GM19452 (cell line): ENCODE measurements at regions not wholly inside any gene's neighbourhood (a gene's known extent, or its start where the extent isn't known, plus 50 kb on each side); places are given as distances from the start of the nearest gene placed in this dataset.
"Not testable (repeated sequence)": the region's sequence is repeated elsewhere in the genome, so short reads cannot be mapped to it uniquely, and the experiment has no call there.

ENCODE experiments used
- ATAC-seq: cut with Tn5 transposase; IDR thresholded peaks from one replicate; pipeline ENCODE4 v1.9.1; 2021; ENCODE audit not compliant: unreplicated experiment

GRCh38 chr18:79579807-79580497 lies 99.7 kb upstream of the CTDP1 start:
- no peak for ATAC-seq

- ATAC-seq = no peak
These were observed 99.0 kb upstream of the CTDP1 start for GRCh38 chr18:79580498-79581171.

- ATAC-seq = no peak
These were observed 98.2 kb upstream of the CTDP1 start for GRCh38 chr18:79581406-79581805.

- no peak for ATAC-seq
These were observed 97.7 kb upstream of the CTDP1 start for GRCh38 chr18:79581911-79582310.

GRCh38 chr18:79582978-79583377 lies 96.6 kb upstream of the CTDP1 start:
- no peak for ATAC-seq

- no peak for ATAC-seq
These were observed 96.2 kb upstream of the CTDP1 start for GRCh38 chr18:79583426-79583825.

- ATAC-seq = no peak
These were observed 95.6 kb upstream of the CTDP1 start for GRCh38 chr18:79583984-79584401.

- no peak for ATAC-seq
These were observed 94.9 kb upstream of the CTDP1 start for GRCh38 chr18:79584491-79585394.

- ATAC-seq = no peak
These were observed 93.9 kb upstream of the CTDP1 start for GRCh38 chr18:79585395-79586370.

- no peak for ATAC-seq
These were observed 93.0 kb upstream of the CTDP1 start for GRCh38 chr18:79586436-79587225.

GRCh38 chr18:79587226-79587741 lies 92.3 kb upstream of the CTDP1 start:
- ATAC-seq = no peak

- ATAC-seq = no peak
These were observed 91.6 kb upstream of the CTDP1 start for GRCh38 chr18:79587779-79588635.

GRCh38 chr18:79588636-79589481 lies 90.7 kb upstream of the CTDP1 start:
- no peak for ATAC-seq

- ATAC-seq = no peak
These were observed 90.0 kb upstream of the CTDP1 start for GRCh38 chr18:79589601-79590091.

- no peak for ATAC-seq
These were observed 89.2 kb upstream of the CTDP1 start for GRCh38 chr18:79590191-79591031.

GRCh38 chr18:79591032-79591308 lies 88.6 kb upstream of the CTDP1 start:
- no peak for ATAC-seq

GRCh38 chr18:79592684-79593083 lies 86.9 kb upstream of the CTDP1 start:
- not testable (repeated sequence) for ATAC-seq
